ENCODE measurements at regions not wholly inside any gene's neighbourhood (a gene's known extent, or its start where the extent isn't known, plus 50 kb on each side); places are given as distances from the start of the nearest gene placed in this dataset.

- no peak for DNase-seq (ENCODE audit: low read depth)
Observed at GRCh38 chr1:30516485-30516858, 206.9 kb downstream of the MATN1 start.

- DNase-seq (ENCODE audit: low read depth), result no peak
Observed at GRCh38 chr1:30515755-30516484, 207.5 kb downstream of the MATN1 start.

DNA sequence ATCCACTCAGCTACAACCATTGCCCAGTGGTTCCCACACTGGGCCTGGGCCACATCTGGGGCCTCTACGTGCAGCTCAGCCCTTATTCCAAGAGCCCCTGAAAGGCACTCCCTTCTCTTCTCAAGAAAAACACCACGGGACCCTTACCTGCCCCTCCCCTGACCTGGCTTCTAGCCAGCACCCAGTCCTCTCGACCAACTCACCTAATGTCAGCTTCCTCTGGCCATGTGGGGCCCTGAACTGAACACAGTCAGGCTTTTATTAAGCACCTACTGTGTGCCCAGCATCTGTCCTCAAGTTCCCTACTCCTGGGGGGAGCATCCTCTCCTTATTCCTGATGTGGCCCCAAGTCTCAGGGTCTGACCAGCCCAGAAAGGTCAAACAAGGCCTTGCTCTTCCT lies 208.4 kb downstream of the MATN1 start:
- DNase-seq (ENCODE audit: low read depth), result no peak

DNA sequence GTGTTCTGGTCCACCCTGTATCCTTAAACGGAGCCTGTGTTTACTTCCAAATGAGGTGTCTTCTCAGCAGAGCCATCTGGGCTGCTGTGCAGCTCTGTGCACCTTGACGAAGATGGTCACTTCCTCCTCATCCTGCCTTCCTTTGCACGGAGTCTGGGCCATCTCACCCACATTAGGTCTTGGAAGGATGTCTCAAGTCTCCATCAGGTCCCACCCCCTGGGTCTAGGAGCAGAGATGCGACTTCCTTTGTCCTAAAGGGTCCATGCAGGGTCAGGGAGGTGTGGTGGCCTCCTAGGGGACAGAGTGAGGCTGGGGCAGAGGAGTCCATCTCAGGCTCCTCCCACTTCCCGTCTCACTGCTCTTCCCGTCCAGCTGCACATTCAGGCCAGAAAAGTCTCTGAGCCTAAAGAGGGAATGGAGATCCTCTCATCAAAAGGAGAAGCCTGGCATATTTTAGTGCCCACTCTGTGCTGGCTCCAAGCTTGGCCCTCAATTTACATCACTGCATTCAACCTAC lies 209.2 kb downstream of the MATN1 start:
- DNase-seq (ENCODE audit: low read depth), result no peak

DNA sequence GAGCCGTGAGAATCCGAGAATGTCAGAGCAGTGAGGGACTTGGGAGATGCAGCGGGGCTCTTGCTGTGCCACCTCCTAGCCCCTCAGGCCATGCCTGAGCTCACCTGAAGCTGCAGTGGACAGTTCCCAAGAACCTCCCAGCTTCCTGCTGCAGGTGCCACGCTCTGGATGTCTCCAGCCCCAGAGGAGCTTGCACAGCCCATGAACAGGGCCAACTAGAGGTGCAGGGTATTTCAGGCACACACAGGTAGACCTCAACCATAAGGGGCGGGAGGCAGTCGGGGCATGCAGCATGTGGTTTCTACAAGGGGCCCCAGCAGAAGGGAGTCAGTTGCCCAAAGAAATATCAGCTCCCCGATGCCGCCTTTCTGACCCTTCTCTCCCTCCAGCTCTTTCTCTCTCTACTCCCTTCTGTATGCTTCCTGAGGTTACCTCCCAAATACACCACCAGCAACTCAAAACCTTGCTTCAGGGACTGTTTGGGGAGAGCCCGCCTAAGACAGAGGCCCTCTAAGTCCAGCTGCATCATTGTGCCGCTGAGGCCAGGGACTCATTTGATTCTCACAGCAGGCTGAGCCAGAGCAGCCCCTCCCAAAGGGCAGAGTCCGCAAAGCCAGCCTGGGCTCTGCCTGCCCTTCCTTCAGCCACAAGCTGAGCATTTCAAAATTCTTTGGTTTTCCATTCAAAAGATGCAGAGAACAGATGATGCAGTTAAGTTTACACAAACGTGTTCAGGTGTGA lies 209.8 kb downstream of the MATN1 start:
- no peak for DNase-seq (ENCODE audit: low read depth)

DNA sequence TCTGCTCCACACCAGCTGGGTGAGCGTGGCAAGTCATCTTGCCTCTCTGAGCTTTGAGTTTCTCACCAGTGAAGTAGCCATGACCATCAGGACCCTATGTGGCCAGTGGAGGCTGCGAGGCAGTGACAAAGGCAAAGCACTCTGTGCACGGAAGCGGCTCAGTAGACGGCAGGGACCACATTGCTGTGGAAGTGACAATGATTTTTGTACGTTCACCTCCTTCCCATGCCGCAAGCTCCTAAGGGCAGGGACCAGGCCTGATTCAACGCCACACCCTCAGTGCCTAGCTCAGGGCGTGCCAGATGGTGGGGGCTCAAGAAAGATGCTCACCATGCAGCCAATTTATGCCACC lies 210.5 kb downstream of the MATN1 start:
- DNase-seq (ENCODE audit: low read depth), result no peak

GRCh38 chr1:30511991-30512913 lies 211.1 kb downstream of the MATN1 start:
- DNase-seq (ENCODE audit: low read depth), result no peak

- DNase-seq (ENCODE audit: low read depth), result no peak
Observed at GRCh38 chr1:30511563-30511962, 211.8 kb downstream of the MATN1 start.

DNA sequence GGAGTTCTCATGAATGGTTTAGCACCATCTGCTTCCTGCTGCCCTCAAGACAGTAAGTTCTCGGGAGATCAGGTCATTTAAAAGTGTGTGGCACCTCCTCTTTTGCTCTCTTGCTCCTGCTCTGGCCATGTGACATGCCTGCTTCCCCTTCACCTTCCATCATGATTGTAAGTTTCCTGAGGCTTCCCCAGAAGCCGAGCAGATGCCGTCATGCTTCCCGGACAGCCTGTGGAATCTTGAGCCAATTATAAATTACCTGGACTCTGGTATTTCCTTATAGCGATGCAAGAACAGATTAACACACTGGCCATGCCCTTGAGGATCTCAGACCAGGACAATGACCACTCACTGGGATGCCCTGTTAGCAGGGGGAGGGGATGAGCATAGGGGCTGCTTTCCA lies 212.3 kb downstream of the MATN1 start:
- no peak for DNase-seq (ENCODE audit: low read depth)

GRCh38 chr1:30509670-30510069 lies 213.7 kb downstream of the MATN1 start:
- no peak for DNase-seq (ENCODE audit: low read depth)

DNA sequence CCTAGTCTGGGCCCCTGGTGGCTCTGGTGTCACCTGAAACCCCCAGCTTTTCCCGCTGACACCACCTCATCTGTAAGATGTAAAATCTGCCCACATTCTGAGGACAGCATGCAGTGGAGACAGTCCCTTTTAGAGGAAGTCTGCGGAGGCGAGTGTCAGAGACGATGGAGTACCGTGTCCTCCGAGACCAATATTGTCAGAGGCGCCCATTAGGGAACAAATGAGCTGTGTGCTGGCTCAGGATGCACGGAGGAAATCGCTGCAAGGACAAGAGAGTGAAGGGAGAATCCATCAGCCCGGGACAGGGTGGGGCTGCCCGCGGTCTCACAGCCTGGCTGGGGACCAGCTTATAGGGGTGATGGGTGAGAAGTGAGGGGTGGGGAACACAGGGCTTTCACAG lies 214.8 kb downstream of the MATN1 start:
- DNase-seq (ENCODE audit: low read depth), result no peak

DNA sequence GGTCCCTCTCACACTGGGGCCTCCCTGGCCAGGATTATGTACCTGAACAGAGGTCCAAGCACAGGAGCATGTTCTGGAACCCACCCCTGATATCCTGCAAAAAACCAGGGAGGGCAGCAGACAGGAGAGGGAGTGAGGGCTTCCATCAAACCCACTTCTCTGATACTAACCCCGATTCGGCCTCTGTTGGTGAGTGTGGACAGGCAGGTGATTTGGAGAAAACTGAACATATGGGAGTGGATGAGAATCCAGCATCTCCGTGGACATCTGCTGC lies 215.3 kb downstream of the MATN1 start:
- DNase-seq (ENCODE audit: low read depth), result no peak

DNA sequence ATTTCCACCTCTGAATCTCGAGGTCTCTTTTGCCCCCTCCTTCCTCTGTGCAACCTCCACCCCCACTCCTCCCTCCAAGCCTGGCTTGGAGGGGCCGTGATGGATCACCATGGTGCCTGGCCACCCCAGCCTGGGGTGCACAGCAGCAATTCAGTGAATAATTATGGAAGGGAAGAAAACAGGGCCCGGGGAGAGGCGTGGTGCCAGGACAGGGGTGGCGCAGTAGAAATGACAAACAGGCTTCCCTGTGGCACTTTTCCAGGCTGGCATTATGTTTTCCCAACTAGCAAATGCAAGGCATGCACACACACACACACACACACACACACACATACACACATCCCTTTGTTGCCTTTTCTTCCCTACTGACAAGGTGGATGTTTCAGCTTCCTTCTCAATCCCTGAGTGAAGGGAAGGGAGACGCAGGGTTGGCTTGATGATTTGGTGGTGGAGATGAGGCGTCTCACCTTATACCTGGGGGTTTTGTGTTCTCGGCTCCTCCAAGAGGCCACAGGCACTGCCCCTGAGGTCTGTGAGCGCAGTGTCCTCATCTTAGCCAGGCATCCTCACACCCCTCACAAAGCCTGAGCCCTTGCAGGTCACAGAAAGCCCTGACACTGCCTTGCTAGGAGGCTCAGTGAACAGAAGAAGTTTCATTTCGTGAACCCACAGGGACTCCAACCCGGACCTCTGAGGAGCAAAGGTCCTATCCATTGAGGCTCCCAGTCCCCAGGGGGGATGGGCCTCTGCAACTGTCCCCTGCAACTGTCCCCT lies 215.8 kb downstream of the MATN1 start:
- no peak for DNase-seq (ENCODE audit: low read depth)

GRCh38 chr1:30507016-30507312 lies 216.4 kb downstream of the MATN1 start:
- DNase-seq (ENCODE audit: low read depth), result no peak

DNA sequence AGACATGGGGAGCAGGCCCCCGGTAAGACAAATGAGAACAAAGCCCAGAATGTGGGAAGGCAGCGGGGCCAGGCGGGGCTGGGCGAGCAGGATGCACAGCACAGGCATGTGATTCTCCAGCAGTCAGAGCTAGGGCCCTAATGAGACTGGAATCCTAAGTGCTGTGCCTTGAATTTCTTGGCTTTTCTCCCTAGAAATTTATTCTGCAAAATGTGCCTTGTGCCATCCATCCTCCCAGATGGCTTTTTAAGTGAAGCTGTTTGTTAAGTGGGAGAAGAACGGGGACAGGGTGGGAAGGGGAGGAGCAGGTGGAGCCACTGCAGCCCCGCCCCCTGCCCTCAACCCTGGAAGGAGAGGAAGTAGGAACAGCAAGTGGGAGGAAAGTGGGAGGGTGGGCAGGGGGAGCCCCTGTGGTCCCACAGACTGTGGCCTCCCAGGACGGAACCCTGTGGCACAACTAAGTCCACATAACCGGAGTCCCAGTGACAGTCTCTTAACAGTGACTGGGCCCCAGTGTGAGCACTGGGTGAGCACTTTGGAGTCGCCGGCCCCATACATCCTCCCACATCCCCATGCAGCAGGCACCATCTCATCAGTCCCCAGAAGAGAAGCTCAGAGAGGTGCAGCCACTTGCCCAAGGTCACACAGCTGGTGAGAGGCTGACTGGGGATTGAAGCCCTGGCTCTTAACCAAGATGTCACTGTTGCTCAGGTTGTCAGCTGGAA lies 216.9 kb downstream of the MATN1 start:
- DNase-seq (ENCODE audit: low read depth), result no peak

DNA sequence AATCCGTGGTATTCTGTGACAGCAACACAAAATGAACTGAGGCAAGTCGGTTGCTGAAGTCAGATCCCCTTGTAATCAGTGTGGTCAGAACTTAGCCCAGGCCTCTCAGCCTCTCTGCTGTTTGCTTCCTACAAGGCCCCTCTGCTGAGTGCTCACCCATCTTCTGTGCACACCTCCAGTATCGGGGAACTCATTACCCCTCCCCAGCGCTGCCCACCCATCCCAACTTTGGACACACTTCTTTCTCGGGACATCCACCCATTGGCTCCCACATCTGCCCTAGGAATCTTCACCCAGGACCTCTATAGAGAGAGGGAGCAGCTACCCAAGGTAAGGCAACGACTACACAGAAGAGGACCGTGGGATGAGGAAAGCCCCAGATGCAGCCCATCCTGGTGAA lies 217.5 kb downstream of the MATN1 start:
- DNase-seq (ENCODE audit: low read depth), result no peak

DNA sequence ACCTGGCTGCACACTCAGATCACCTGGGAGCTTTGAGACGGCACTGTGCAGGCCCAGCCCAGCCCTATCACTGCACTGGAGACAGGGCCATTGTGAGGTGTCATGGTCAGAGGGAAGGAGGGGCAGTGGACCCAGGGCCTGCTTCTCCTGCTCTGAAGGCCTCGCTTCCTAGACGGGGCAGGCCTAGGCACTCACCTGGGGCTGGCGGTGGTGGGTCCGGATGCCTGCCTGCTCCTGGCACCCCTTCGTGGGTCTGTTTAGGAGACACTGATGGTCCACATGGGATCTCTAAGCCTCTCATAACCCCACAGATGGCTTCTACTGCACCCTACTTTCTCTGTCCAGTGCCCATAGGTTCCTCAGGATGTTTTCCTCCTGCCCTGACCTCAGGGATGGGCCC lies 230.9 kb downstream of the MATN1 start:
- DNase-seq (ENCODE audit: low read depth), result no peak

GRCh38 chr1:30491831-30492230 lies 231.6 kb downstream of the MATN1 start:
- DNase-seq (ENCODE audit: low read depth), result no peak

GRCh38 chr1:30490554-30491053 lies 232.8 kb downstream of the MATN1 start:
- DNase-seq (ENCODE audit: low read depth), result no peak

GRCh38 chr1:30489737-30490389 lies 233.5 kb downstream of the MATN1 start:
- no peak for DNase-seq (ENCODE audit: low read depth)
